ENCODE measurements at regions not wholly inside any gene's neighbourhood (a gene's known extent, or its start where the extent isn't known, plus 50 kb on each side); places are given as distances from the start of the nearest gene placed in this dataset.
"Not testable (repeated sequence)": the region's sequence is repeated elsewhere in the genome, so short reads cannot be mapped to it uniquely, and the experiment has no call there.

- H3K9me3 Mint-ChIP-seq (ENCODE audit: low read depth): no peaks in the 10 kb centered on the region
- no peaks in the 10 kb centered on the region for H3K36me3 Mint-ChIP-seq
- H3K4me1 Mint-ChIP-seq (ENCODE audit: low read depth): no peaks in the 10 kb centered on the region
- no peaks in the 10 kb centered on the region for H3K27me3 Mint-ChIP-seq
- H3K27ac Mint-ChIP-seq: no peak overlapping the region
- H3K4me3 Mint-ChIP-seq: no peak overlapping the region
Measured at GRCh38 chr12:128012110-128012509, 254.9 kb upstream of the TMEM132C start.

GRCh38 chr12:128015276-128015675 lies 251.7 kb upstream of the TMEM132C start:
- peaks cover 7% of the 10 kb centered on the region for H3K9me3 Mint-ChIP-seq (ENCODE audit: low read depth)
- H3K4me1 Mint-ChIP-seq (ENCODE audit: low read depth): no peaks in the 10 kb centered on the region
- no peaks in the 10 kb centered on the region for H3K36me3 Mint-ChIP-seq
- H3K27me3 Mint-ChIP-seq: no peaks in the 10 kb centered on the region
- H3K4me3 Mint-ChIP-seq: no peak overlapping the region
- no peak overlapping the region for H3K27ac Mint-ChIP-seq

GRCh38 chr12:128018067-128018466 lies 248.9 kb upstream of the TMEM132C start:
- Mint-ChIP-seq H3K36me3 (no peaks in the 10 kb centered on the region), H3K4me3 (no peak overlapping the region), H3K4me1 (ENCODE audit: low read depth) (no peaks in the 10 kb centered on the region), H3K27me3 (no peaks in the 10 kb centered on the region), H3K9me3 (ENCODE audit: low read depth) (peaks cover 7% of the 10 kb centered on the region), H3K27ac (no peak overlapping the region)

- no peak overlapping the region for H3K27ac Mint-ChIP-seq
Measured at GRCh38 chr12:128019996-128020544, 246.9 kb upstream of the TMEM132C start.

GRCh38 chr12:128021561-128021960 lies 245.4 kb upstream of the TMEM132C start:
- no peak overlapping the region for H3K27ac Mint-ChIP-seq
- H3K27me3 Mint-ChIP-seq: no peaks in the 10 kb centered on the region
- H3K4me1 Mint-ChIP-seq (ENCODE audit: low read depth): no peaks in the 10 kb centered on the region
- H3K4me3 Mint-ChIP-seq: no peak overlapping the region
- no peaks in the 10 kb centered on the region for H3K36me3 Mint-ChIP-seq
- peaks cover 7% of the 10 kb centered on the region for H3K9me3 Mint-ChIP-seq (ENCODE audit: low read depth)

More at GRCh38 chr12:128019996-128020544, 246.9 kb upstream of the TMEM132C start:
- Mint-ChIP-seq H3K36me3 (no peaks in the 10 kb centered on the region), H3K9me3 (ENCODE audit: low read depth) (peaks cover 7% of the 10 kb centered on the region), H3K4me3 (no peak overlapping the region), H3K27me3 (no peaks in the 10 kb centered on the region), H3K4me1 (ENCODE audit: low read depth) (no peaks in the 10 kb centered on the region)

- no peak overlapping the region for H3K4me3 Mint-ChIP-seq
- H3K4me1 Mint-ChIP-seq (ENCODE audit: low read depth): no peaks in the 10 kb centered on the region
- H3K36me3 Mint-ChIP-seq: no peaks in the 10 kb centered on the region
- no peak overlapping the region for H3K27ac Mint-ChIP-seq
- H3K9me3 Mint-ChIP-seq (ENCODE audit: low read depth): no peaks in the 10 kb centered on the region
- no peaks in the 10 kb centered on the region for H3K27me3 Mint-ChIP-seq
Measured at GRCh38 chr12:128025589-128026245, 241.3 kb upstream of the TMEM132C start.

- Mint-ChIP-seq H3K36me3 (no peaks in the 10 kb centered on the region), H3K4me3 (no peak overlapping the region), H3K9me3 (ENCODE audit: low read depth) (no peaks in the 10 kb centered on the region), H3K4me1 (ENCODE audit: low read depth) (no peaks in the 10 kb centered on the region), H3K27me3 (no peaks in the 10 kb centered on the region), H3K27ac (no peak overlapping the region)
Measured at GRCh38 chr12:128026696-128027574, 240.0 kb upstream of the TMEM132C start.

- no peaks in the 10 kb centered on the region for H3K27me3 Mint-ChIP-seq
- H3K9me3 Mint-ChIP-seq (ENCODE audit: low read depth): no peaks in the 10 kb centered on the region
- no peak overlapping the region for H3K27ac Mint-ChIP-seq
- no peak overlapping the region for H3K4me3 Mint-ChIP-seq
- no peaks in the 10 kb centered on the region for H3K36me3 Mint-ChIP-seq
- H3K4me1 Mint-ChIP-seq (ENCODE audit: low read depth): no peaks in the 10 kb centered on the region
Measured at GRCh38 chr12:128033473-128033872, 233.5 kb upstream of the TMEM132C start.

GRCh38 chr12:128040971-128041370 lies 226.0 kb upstream of the TMEM132C start:
- no peaks in the 10 kb centered on the region for H3K36me3 Mint-ChIP-seq
- H3K27me3 Mint-ChIP-seq: no peaks in the 10 kb centered on the region
- peaks cover 10% of the 10 kb centered on the region for H3K9me3 Mint-ChIP-seq (ENCODE audit: low read depth)
- H3K4me3 Mint-ChIP-seq: no peak overlapping the region
- H3K27ac Mint-ChIP-seq: no peak overlapping the region
- H3K4me1 Mint-ChIP-seq (ENCODE audit: low read depth): no peaks in the 10 kb centered on the region

- H3K4me1 Mint-ChIP-seq (ENCODE audit: low read depth); H3K36me3 Mint-ChIP-seq; H3K27ac Mint-ChIP-seq; H3K27me3 Mint-ChIP-seq; H3K4me3 Mint-ChIP-seq: not testable (repeated sequence)
- H3K9me3 Mint-ChIP-seq (ENCODE audit: low read depth): peaks cover 10% of the 10 kb centered on the region
Measured at GRCh38 chr12:128042283-128042682, 224.7 kb upstream of the TMEM132C start.

- Mint-ChIP-seq H3K4me3 (no peak overlapping the region), H3K9me3 (ENCODE audit: low read depth) (peaks cover 10% of the 10 kb centered on the region), H3K27me3 (no peaks in the 10 kb centered on the region), H3K36me3 (no peaks in the 10 kb centered on the region), H3K27ac (no peak overlapping the region), H3K4me1 (ENCODE audit: low read depth) (no peaks in the 10 kb centered on the region)
Measured at GRCh38 chr12:128042825-128043224, 224.1 kb upstream of the TMEM132C start.

GRCh38 chr12:128043317-128043716 lies 223.7 kb upstream of the TMEM132C start:
- peaks cover 10% of the 10 kb centered on the region for H3K9me3 Mint-ChIP-seq (ENCODE audit: low read depth)
- no peaks in the 10 kb centered on the region for H3K36me3 Mint-ChIP-seq
- H3K27me3 Mint-ChIP-seq: no peaks in the 10 kb centered on the region
- no peak overlapping the region for H3K27ac Mint-ChIP-seq
- no peaks in the 10 kb centered on the region for H3K4me1 Mint-ChIP-seq (ENCODE audit: low read depth)
- no peak overlapping the region for H3K4me3 Mint-ChIP-seq

GRCh38 chr12:128047266-128048060 lies 219.5 kb upstream of the TMEM132C start:
- H3K9me3 Mint-ChIP-seq (ENCODE audit: low read depth): peaks cover 10% of the 10 kb centered on the region
- H3K36me3 Mint-ChIP-seq: no peaks in the 10 kb centered on the region
- no peaks in the 10 kb centered on the region for H3K27me3 Mint-ChIP-seq
- no peaks in the 10 kb centered on the region for H3K4me1 Mint-ChIP-seq (ENCODE audit: low read depth)
- H3K4me3 Mint-ChIP-seq: no peak overlapping the region
- H3K27ac Mint-ChIP-seq: no peak overlapping the region

- H3K4me1 Mint-ChIP-seq (ENCODE audit: low read depth): no peaks in the 10 kb centered on the region
- no peak overlapping the region for H3K4me3 Mint-ChIP-seq
- no peaks in the 10 kb centered on the region for H3K36me3 Mint-ChIP-seq
- no peaks in the 10 kb centered on the region for H3K27me3 Mint-ChIP-seq
- H3K9me3 Mint-ChIP-seq (ENCODE audit: low read depth): no peaks in the 10 kb centered on the region
- no peak overlapping the region for H3K27ac Mint-ChIP-seq
Measured at GRCh38 chr12:128052331-128052730, 214.6 kb upstream of the TMEM132C start.

GRCh38 chr12:128052777-128053176 lies 214.2 kb upstream of the TMEM132C start:
- no peaks in the 10 kb centered on the region for H3K27me3 Mint-ChIP-seq
- no peak overlapping the region for H3K27ac Mint-ChIP-seq
- no peaks in the 10 kb centered on the region for H3K4me1 Mint-ChIP-seq (ENCODE audit: low read depth)
- H3K4me3 Mint-ChIP-seq: no peak overlapping the region
- no peaks in the 10 kb centered on the region for H3K36me3 Mint-ChIP-seq
- no peaks in the 10 kb centered on the region for H3K9me3 Mint-ChIP-seq (ENCODE audit: low read depth)
